ENCODE measurements at regions not wholly inside any gene's neighbourhood (a gene's known extent, or its start where the extent isn't known, plus 50 kb on each side); places are given as distances from the start of the nearest gene placed in this dataset.

- DNase-seq (ENCODE audit: low spot score): no peak
Observed at GRCh38 chr20:23231561-23232218, 118.9 kb upstream of the NXT1 start.

GRCh38 chr20:23230766-23231385, 119.7 kb upstream of the NXT1 start:
- no peak for DNase-seq (ENCODE audit: low spot score)

- DNase-seq (ENCODE audit: low spot score): no peak
Observed at GRCh38 chr20:23229989-23230388, 120.6 kb upstream of the NXT1 start.

- no peak for DNase-seq (ENCODE audit: low spot score)
Observed at GRCh38 chr20:23228912-23229311, 121.7 kb upstream of the NXT1 start.

- DNase-seq (ENCODE audit: low spot score): no peak
Observed at GRCh38 chr20:23227976-23228375, 122.6 kb upstream of the NXT1 start.

GRCh38 chr20:23227274-23227673, 123.3 kb upstream of the NXT1 start:
- no peak for DNase-seq (ENCODE audit: low spot score)

GRCh38 chr20:23226612-23227265, 123.9 kb upstream of the NXT1 start:
- DNase-seq (ENCODE audit: low spot score): no peak

GRCh38 chr20:23225407-23226060, 125.1 kb upstream of the NXT1 start:
- DNase-seq (ENCODE audit: low spot score): peak; percentile 1

- no peak for DNase-seq (ENCODE audit: low spot score)
Observed at GRCh38 chr20:23224806-23225205, 125.8 kb upstream of the NXT1 start.

- no peak for DNase-seq (ENCODE audit: low spot score)
Observed at GRCh38 chr20:23223908-23224580, 126.5 kb upstream of the NXT1 start.

- DNase-seq (ENCODE audit: low spot score): no peak
Observed at GRCh38 chr20:23222531-23223200, 127.9 kb upstream of the NXT1 start.

- DNase-seq (ENCODE audit: low spot score): no peak
Observed at GRCh38 chr20:23217023-23217422, 130.9 kb upstream of the CD93 start.

- DNase-seq (ENCODE audit: low spot score): no peak
Observed at GRCh38 chr20:23215344-23215995, 129.3 kb upstream of the CD93 start.

GRCh38 chr20:23214903-23215302, 128.8 kb upstream of the CD93 start:
- no peak for DNase-seq (ENCODE audit: low spot score)

- DNase-seq (ENCODE audit: low spot score): no peak
Observed at GRCh38 chr20:23212464-23212995, 126.4 kb upstream of the CD93 start.

GRCh38 chr20:23212011-23212410, 125.9 kb upstream of the CD93 start:
- no peak for DNase-seq (ENCODE audit: low spot score)

- no peak for DNase-seq (ENCODE audit: low spot score)
Observed at GRCh38 chr20:23211164-23211563, 125.0 kb upstream of the CD93 start.

GRCh38 chr20:23207826-23208540, 121.9 kb upstream of the CD93 start:
- no peak for DNase-seq (ENCODE audit: low spot score)

- no peak for DNase-seq (ENCODE audit: low spot score)
Observed at GRCh38 chr20:23206995-23207394, 120.9 kb upstream of the CD93 start.

- DNase-seq (ENCODE audit: low spot score): no peak
Observed at GRCh38 chr20:23206061-23206460, 119.9 kb upstream of the CD93 start.

All from CD4-positive, alpha-beta T cell treated with Interleukin-2 at 100 ng/mL for 4 hours (primary cell).